HFF-Myc (cell line): ENCODE measurements at regions not wholly inside any gene's neighbourhood (a gene's known extent, or its start where the extent isn't known, plus 50 kb on each side); places are given as distances from the start of the nearest gene placed in this dataset.

Source experiments
- DNase-seq: peaks from one replicate; pipeline ENCODE4 v3.0.0-alpha.2; 2011; ENCODE audit warnings: low read depth; ENCODE audit errors: extremely low read depth
- H3K4me3 ChIP-seq: replicated peaks from 2 replicates; pipeline ENCODE4 v1.5.1; 2011; ENCODE audit warnings: low read depth, mild to moderate bottlenecking, control low read depth, low read length
- CTCF ChIP-seq: IDR thresholded peaks from 2 replicates; pipeline ENCODE4 v1.5.1; 2012; ENCODE audit warnings: mild to moderate bottlenecking, low read depth, low read length, control low read depth; ENCODE audit errors: missing control alignments

DNA sequence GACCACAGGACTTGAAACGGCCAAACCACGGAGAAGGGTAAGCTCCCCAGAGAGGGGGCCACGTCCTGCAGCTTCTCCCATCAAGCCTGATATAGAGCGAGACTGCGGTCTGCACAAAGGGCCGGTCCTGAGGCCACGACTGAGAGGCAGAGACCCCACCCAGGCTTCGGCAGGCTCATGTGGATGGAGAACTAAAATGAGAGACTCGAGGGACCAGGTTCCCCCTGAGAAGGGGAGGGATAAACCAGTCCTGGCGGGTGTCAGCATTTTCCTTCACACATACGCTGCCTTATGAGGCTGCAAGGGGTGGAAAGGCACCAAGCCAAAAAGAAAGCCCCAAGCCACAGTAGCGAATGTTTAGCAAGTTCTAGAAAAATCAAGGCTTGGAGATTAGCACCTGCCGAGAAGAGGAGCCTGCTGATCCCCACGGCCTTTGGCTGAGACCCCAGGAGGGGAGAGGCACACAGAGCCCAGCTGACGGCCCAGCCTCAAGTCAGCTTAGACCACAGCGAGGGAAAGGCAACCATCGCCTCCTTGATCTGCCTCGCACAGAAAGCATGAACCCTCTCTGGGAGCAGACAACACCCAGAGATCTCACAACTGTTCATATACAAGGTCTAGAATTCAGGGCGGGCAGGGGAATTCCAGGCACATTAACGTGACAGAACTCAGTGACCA is 92.6 kb upstream of the RNF32 start:
- no peak overlapping the region for H3K4me3 ChIP-seq
- DNase-seq: no peak
- TF ChIP-seq CTCF: no peak

DNA sequence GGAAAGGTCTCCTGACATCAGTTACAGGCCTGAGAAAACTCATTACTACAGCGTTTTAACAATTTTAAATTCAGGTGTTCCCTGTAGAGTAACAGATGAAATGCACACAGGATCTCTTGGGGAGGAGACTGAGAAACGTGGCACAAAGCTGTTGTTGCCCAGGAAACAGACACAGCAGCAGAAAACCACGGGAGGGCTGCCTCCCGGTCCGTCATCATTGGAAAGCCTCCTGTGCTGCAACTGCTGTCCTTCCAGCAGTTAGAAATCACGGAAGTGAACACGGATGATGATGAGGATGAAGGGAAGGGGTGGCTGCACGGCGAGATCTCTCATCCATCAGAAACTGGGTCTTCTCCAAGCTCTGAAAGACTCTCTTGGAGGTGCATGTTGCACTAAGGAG is 94.6 kb upstream of the RNF32 start:
- TF ChIP-seq CTCF: no peak
- no peak for DNase-seq

GRCh38 chr7:156544919-156545715 is 95.5 kb upstream of the RNF32 start:
- no peak overlapping the region for H3K4me3 ChIP-seq
- TF ChIP-seq CTCF: no peak
- DNase-seq: no peak

More for the DNA sequence above, 94.6 kb upstream of the RNF32 start:
- no peak overlapping the region for H3K4me3 ChIP-seq

GRCh38 chr7:156543699-156544598 is 96.6 kb upstream of the RNF32 start:
- DNase-seq: no peak
- no peak for TF ChIP-seq CTCF
- no peak overlapping the region for H3K4me3 ChIP-seq

GRCh38 chr7:156540619-156541165 is 99.9 kb upstream of the RNF32 start:
- TF ChIP-seq CTCF: no peak
- DNase-seq: no peak
- no peak overlapping the region for H3K4me3 ChIP-seq

- H3K4me3 ChIP-seq: no peak overlapping the region
- DNase-seq: no peak
- no peak for TF ChIP-seq CTCF
Measured at GRCh38 chr7:156539999-156540398, 100.6 kb upstream of the RNF32 start.
